B cell (primary cell): ENCODE measurements at regions not wholly inside any gene's neighbourhood (a gene's known extent, or its start where the extent isn't known, plus 50 kb on each side); places are given as distances from the start of the nearest gene placed in this dataset.

Experiments used
- EZH2 ChIP-seq: IDR thresholded peaks from 2 replicates; pipeline ENCODE4 v1.6.1; 2012; ENCODE audit warnings: borderline replicate concordance, low read depth, mild to moderate bottlenecking, moderate library complexity, low read length; ENCODE audit not compliant: insufficient read depth, poor library complexity, severe bottlenecking
- TF ChIP-seq, protein P1 (sequence below): fragments of 200-600 bp; IDR thresholded peaks from one replicate; pipeline ENCODE4 v1.8.0; 2022; ENCODE audit warnings: antibody characterized with exemption, mild to moderate bottlenecking

DNA sequence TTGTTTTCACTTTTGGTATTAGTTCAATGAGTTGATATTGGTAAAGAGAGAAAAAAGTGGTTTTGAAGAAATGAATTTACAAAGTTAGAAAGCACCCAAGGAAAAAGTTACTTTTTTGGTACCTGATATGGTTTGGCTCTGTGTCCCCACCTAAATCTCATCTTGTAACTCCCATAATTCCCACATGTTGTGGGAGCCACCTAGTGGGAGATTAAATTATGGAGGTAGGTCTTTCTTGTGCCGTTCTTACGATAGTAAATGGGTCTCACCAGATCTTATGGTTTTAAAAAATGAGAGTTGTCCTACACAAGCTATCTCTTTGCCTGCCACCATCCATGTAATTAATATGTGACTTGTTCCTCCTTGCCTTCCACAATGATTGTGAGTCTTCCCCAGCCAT, 965.6 kb upstream of the NRXN1 start:
- TF ChIP-seq, protein P1, sequence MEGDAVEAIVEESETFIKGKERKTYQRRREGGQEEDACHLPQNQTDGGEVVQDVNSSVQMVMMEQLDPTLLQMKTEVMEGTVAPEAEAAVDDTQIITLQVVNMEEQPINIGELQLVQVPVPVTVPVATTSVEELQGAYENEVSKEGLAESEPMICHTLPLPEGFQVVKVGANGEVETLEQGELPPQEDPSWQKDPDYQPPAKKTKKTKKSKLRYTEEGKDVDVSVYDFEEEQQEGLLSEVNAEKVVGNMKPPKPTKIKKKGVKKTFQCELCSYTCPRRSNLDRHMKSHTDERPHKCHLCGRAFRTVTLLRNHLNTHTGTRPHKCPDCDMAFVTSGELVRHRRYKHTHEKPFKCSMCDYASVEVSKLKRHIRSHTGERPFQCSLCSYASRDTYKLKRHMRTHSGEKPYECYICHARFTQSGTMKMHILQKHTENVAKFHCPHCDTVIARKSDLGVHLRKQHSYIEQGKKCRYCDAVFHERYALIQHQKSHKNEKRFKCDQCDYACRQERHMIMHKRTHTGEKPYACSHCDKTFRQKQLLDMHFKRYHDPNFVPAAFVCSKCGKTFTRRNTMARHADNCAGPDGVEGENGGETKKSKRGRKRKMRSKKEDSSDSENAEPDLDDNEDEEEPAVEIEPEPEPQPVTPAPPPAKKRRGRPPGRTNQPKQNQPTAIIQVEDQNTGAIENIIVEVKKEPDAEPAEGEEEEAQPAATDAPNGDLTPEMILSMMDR = no peak
- no peak for TF ChIP-seq EZH2
